GM19467 (cell line): ENCODE measurements at regions not wholly inside any gene's neighbourhood (a gene's known extent, or its start where the extent isn't known, plus 50 kb on each side); places are given as distances from the start of the nearest gene placed in this dataset.

ENCODE experiments used
- ATAC-seq: cut with Tn5 transposase; IDR thresholded peaks from one replicate; pipeline ENCODE4 v1.9.1; 2021; ENCODE audit warnings: mild to moderate bottlenecking, moderate library complexity; ENCODE audit not compliant: unreplicated experiment

- no peak for ATAC-seq
Observed at GRCh38 chr5:81914696-81915095, 57.1 kb upstream of the ATG10 start.

GRCh38 chr5:81912933-81913332, 58.9 kb upstream of the ATG10 start:
- ATAC-seq, result no peak

- peak; percentile 71 for ATAC-seq
Observed at GRCh38 chr5:81909677-81910076, 62.1 kb upstream of the ATG10 start.

GRCh38 chr5:81908771-81909170, 63.1 kb upstream of the ATG10 start:
- ATAC-seq, result no peak

- ATAC-seq, result no peak
Observed at GRCh38 chr5:81908044-81908443, 63.8 kb upstream of the ATG10 start.

- ATAC-seq, result no peak
Observed at GRCh38 chr5:81907012-81907635, 64.7 kb upstream of the ATG10 start.

- no peak for ATAC-seq
Observed at GRCh38 chr5:81906086-81906485, 65.7 kb upstream of the ATG10 start.

- ATAC-seq, result no peak
Observed at GRCh38 chr5:81904861-81905260, 67.0 kb upstream of the ATG10 start.

GRCh38 chr5:81904166-81904565, 67.7 kb upstream of the ATG10 start:
- no peak for ATAC-seq

- ATAC-seq, result no peak
Observed at GRCh38 chr5:81901586-81901985, 70.2 kb upstream of the ATG10 start.

GRCh38 chr5:81899123-81899522, 72.7 kb upstream of the ATG10 start:
- no peak for ATAC-seq

- no peak for ATAC-seq
Observed at GRCh38 chr5:81898403-81898802, 73.4 kb upstream of the ATG10 start.

- no peak for ATAC-seq
Observed at GRCh38 chr5:81896764-81897163, 75.1 kb upstream of the ATG10 start.

- ATAC-seq, result no peak
Observed at GRCh38 chr5:81895307-81895706, 76.5 kb upstream of the ATG10 start.

GRCh38 chr5:81893961-81894360, 77.9 kb upstream of the ATG10 start:
- ATAC-seq, result no peak

GRCh38 chr5:81884871-81885270, 87.0 kb upstream of the ATG10 start:
- no peak for ATAC-seq

GRCh38 chr5:81883371-81883770, 88.5 kb upstream of the ATG10 start:
- ATAC-seq, result no peak

GRCh38 chr5:81881595-81881994, 90.2 kb upstream of the ATG10 start:
- ATAC-seq, result no peak

GRCh38 chr5:81879936-81880335, 91.9 kb upstream of the ATG10 start:
- ATAC-seq, result no peak

- ATAC-seq, result no peak
Observed at GRCh38 chr5:81878333-81878732, 93.5 kb upstream of the ATG10 start.

- no peak for ATAC-seq
Observed at GRCh38 chr5:81866994-81867393, 104.8 kb upstream of the ATG10 start.

- no peak for ATAC-seq
Observed at GRCh38 chr5:81860778-81861177, 109.9 kb upstream of the SSBP2 start.

- no peak for ATAC-seq
Observed at GRCh38 chr5:81859624-81860023, 108.7 kb upstream of the SSBP2 start.
